HG03196 (cell line): ENCODE measurements at regions not wholly inside any gene's neighbourhood (a gene's known extent, or its start where the extent isn't known, plus 50 kb on each side); places are given as distances from the start of the nearest gene placed in this dataset.

Experiments used
- ATAC-seq: cut with Tn5 transposase; IDR thresholded peaks from one replicate; pipeline ENCODE4 v1.9.1; 2021; ENCODE audit not compliant: unreplicated experiment

DNA sequence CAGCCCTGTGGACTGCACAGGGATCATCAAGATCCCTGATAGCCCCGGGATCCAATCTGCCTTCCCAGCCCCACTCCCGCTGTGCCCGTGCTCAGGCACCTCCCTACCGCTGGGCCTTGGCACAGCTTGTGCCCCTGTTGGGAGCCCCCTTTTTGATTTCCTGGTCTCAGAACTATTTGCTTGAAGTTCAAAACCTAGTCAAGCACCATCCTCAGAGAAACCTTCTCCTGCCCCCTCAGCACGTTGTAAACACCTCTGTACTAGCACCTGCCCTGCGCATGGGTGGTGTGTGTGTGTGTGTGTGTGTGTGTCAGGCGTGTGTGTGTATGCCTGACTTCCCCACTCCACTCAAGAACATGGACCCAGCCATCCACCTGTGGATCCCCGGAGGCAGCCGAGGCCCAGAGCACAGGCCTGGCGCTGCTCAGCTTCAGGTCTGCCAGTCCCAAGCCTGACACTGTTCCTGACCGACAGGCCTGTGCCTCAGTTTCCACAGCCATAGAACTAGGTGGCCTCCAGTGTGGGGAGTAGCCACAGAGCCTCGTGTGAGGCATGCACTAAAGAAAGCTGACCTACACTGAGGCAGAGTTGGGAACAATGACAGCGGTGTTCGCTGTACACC lies 65.5 kb downstream of the ADRA2C start:
- no peak for ATAC-seq

DNA sequence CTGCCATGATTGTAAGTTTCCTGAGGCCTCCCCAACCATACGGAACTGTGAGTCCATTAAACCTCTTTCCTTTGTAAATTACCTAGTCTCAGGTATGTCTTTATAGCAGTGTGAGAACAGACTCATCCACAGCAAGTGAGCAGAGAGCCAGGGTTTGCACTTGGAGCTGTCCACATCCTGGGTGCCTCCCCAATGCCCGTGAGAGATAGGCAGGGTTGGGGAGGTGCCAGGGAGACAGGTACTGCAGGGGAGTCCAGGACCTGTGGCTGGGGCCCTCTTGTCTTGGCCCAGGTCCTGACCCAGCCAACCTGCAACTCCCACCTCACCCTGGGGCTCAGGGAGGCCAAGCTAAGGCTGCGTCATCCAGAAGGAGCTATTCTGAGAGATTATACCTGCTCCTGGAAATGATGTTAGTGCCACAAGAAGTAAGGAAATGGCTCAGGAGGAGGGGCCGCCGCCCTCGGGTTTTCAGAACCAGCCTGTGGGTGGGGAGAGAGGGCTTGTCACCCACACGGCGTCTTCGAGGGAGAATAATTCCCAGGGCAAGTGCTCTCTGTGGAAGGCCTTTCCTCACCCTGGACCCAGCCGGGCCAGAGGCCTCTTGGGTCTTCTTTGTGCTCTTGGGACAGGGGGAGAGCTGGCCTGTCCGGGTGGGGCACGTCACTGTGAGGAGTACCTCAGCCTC lies 66.5 kb downstream of the ADRA2C start:
- ATAC-seq: no peak

DNA sequence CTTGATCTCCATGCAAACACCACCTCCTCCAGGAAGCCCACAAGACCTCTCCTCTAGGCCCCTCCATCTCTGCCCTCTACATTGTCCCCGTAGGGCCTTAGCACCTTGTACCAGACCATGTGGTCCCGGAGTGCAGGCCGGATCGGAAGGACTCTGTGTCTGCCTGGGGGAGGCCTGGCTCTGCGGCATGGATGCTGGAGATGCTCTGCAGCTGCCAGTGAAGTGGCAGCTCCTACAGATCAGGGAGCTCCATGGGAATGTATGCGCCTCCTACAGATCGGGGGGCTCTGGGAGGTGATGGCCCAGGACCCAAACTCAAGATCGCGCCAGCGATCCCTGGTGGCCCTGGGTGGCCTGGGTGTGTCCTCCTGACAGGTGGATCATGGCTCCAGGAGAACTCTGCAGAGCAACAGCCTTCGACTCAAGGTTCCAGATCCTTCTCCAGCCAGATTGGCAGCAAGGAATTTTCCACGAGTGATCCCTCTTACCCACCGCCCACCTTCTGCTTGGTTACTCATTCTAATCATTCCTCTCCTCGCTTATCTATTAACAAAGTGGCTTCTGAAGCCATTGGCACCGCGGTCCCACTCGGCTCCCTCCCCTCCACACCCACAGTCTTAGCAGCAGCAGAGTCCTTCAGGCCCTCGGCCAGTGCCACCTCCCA lies 67.3 kb downstream of the ADRA2C start:
- ATAC-seq: no peak

DNA sequence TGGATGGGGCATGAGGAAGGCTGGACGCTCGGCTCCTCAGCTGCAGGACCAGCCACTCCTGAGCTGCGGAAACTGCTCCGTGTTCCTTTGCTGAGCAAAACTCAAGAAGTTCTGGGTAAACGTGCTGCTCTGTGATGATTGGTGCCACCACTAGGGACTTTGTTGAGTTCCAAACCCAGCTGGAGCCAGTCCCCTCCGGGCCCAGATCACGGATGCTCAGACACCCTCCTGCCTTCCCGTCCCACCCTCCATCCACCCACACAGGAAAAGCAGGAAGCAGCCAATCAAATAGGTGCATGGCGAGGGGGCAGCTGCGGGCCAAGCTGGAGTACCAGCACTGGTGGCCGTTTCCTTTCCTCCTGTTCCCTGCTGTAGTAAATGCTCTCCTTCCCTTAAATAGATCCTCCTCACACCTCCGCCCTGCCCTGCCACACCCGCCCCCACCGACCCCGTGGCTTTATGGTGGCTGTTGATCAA lies 68.0 kb downstream of the ADRA2C start:
- ATAC-seq: no peak

DNA sequence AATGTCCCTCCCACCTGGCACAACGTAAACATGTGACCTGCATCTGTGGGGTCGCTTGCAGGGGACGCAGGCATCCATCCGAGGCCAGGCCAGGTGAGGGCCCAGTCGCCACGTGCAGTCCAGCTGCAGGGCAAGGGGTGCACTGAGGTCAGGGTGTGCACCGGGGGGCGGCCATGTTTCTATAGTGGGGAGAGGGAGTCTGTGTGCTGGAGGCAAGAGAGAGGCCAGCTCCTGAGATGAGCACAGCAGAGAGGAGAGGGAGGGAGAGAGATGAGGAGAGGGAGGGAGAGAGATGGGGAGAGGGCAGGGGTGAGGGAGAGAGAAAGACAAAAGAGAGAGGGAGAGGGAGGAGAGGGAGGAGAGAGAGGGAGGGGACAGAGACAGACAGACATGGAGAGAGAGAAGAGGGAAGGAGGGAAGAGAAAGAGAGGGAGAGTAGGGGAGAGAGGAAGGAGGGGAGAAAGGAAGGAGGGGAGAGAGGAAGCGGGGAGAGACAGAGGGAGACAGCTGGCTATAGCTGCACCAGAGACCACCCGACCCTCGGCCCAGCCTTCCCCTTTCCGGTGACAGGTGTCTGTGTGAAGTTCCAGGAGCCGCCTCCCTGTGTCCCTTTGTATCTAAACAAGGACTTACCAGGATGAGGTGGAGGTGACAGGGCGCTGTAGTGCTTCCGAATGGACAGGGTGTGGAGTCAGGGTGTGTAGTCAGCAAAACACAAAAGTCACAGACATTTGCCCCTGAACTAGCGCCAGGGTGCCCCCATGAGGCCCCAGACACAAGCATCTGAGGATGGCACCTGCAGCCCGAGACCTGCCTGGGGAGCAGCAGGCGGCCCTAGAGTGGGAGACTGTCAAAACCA lies 68.7 kb downstream of the ADRA2C start:
- no peak for ATAC-seq

DNA sequence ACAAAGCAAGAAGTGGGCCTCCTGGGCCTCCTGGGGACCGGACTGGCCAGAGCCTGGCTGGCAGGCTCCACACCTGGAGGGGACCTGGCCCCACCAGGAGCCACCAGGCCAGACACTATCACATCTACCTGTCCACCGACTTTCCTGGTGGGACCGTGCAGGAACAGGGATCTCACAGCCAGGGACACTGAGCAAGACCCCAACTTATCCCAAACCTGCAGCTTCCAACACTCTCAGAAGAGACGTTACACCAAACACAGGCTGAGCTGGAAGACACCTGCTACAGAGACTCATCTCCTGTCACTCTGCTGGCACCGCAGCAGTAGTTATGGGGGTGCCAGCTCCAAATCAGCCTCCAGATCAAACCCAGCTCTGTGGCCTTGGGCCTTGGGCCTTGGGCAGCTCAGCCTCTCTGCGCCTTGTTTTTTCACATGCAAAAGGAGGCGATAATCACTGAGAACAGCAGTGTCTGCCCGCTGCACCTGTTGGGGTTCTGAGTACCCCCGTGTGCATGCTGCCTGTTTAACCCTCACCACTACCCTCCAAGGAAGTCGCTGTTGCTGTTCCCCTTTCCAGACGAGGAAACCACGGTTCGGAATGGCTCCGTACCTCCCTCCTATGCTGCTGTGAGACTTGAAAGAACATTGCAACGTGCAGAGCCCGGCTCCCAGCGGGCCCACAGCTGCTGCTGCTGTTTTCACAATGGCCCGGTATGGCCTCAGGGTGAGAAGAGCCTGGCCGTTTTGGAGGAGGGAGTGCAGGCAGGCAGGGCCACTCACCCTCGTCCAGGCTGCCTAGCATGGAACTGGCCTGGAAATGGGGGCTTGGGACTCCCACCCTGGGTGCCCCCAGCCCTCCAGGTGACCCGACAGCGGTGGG lies 69.6 kb downstream of the ADRA2C start:
- ATAC-seq: no peak

DNA sequence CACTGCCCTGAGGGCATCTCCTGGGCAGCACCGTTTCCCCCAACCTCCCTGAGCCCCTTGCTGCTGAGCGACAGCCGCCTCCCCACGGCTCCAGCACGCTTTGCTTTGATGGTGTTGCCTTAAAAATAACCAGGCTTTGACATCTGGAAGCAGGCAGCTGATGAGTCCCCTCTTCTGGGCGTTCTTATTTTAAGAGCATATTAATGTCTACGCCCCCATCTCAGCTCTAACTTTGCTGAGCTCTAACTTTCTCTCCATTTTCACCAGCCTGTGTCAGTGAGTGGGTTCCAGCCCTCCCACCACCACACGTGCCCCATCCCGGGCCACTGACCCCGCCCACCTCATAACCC lies 70.2 kb downstream of the ADRA2C start:
- ATAC-seq: no peak

DNA sequence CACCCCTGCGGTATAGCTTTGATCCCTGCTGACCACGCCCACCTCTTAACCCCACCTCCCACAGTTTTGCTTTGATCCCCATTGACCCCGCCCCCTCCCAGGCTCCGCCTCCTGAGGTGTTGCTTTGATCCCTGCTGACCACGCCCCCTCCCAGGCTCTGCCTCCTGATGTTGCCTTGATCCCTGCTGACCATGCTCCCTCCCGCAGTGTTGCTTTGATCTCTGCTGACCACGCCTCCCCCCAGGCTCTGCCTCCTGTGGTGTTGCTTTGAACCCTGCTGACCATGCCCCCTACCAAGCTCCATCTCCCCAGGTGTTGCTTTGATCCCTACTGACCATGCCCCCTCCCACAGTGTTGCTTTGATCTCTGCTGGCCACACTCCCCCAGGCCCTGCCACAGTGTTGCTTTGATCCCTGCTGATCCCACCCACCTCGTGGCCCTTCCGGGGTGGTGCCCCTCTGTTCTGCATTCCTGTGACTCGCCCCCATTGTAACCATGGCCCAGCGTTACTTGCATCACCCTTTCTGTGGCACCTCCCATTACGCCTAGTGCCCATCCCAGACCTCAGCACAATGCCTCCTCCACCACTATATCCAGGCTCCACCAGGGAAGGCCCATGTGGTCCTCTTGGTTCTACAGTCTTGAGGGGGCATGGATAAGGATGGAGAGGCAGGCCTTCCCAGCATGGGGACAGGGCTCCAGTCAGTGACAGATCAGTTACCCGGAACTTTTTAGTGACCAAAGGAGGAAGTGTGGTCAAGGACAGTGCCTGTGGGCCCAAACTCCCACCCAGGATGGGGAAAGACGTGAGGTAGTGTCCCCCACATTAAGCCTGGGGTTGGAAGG lies 70.8 kb downstream of the ADRA2C start:
- ATAC-seq: no peak

DNA sequence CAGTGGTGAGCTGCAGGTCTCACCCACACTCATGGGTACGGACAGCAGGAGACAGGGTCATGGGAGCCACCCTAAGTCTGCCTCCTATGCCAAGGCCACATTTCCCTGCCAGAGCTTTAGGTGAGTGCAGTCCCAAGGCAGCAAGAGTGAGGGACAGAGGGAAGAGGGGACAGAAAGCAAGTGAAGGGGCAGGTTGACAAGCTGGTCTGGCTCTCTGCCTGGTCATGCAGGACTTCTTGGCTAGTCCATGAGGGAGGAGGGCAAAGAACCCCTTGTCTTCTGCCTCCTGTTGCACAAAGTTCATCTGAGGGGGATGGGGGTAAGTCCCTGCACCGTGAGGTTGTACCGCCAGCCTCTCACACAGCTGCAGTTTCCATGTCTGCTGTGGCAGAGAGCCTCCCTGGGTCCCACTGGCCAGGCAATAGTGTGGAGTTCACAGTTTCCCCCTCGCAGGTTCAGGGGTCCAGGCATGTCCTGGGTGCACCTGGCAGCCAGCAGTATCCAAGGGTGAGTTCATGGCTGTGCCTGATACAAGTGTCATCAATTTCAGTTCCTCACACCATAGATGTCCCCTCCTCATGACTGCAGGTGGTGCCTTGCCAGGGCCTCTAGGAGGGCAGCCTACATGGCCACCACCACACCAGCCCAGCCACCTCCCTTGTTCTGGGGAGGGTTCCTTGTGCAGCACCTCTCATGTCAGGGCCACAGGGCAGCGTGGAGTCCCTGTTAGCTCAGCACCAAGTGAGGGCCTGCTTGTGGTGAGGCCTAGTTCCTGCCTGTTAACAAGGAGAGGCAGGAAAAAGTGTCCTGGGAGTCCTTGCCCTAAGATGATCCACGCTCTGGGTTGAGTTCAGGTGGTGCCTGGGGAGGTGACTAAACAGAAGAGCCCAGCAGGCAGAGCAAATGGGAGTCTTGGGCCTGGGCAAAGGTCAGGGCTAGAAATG lies 72.5 kb downstream of the ADRA2C start:
- no peak for ATAC-seq

DNA sequence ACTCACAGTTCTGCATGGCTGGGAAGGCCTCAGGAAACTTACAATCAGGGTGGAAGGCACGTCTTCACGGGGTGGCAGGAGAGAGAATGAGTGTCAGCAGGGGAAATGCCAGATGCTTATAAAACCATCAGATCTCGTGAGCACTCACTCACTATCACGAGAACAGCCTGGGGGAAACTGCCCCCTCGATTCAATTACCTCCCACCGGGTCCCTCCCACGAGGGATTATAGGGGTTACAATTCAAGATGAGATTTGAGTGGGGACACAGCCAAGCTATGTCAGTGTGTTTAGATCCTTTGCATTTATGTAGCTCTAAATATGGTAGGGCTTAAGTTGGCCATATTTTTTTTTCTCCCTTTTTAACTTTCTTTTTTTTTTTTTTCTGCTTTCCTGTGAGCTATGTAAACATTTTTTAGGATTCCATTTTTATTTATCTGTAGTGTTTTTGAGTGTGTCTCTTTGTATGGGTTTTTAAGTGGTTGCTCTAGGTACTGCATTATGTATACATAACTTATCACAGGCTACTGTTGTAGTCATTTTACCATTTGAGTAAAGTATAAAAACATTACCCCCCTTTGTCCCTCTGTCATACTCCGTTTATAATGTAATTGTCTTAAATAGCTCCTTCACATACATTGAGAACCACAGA lies 79.0 kb downstream of the ADRA2C start:
- ATAC-seq: no peak

DNA sequence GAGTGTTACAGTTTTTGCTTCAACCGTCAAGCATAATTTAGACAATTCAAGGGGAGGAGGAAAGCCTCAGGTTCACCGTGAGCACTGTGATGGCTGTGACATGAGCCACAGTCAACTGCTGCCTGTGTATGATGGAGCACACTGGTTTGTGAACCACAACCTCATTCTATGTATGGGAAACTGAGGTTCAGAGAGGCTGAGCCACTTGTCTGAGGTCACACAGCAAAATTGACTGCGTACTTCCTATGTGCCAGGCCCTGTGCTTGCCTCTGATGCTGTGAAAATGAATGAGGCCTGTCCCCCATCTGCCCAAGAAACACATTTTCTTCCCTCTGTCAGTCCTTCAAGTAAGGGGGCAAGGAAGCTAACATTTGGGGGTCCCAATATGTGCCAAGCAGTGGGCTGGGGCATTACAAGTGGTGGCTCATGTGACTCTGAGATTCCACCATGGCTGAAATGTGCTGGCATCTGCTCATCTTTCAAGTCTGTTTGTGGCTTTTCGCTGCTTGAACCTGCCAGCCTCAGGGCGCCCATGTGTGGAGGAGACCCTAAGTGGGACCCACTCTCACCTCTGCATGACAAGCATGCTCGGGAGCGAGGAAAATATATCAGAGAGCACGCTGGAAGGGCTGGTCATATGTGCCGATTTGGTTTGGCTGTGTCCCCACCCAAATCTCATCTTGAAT lies 79.7 kb downstream of the ADRA2C start:
- no peak for ATAC-seq

DNA sequence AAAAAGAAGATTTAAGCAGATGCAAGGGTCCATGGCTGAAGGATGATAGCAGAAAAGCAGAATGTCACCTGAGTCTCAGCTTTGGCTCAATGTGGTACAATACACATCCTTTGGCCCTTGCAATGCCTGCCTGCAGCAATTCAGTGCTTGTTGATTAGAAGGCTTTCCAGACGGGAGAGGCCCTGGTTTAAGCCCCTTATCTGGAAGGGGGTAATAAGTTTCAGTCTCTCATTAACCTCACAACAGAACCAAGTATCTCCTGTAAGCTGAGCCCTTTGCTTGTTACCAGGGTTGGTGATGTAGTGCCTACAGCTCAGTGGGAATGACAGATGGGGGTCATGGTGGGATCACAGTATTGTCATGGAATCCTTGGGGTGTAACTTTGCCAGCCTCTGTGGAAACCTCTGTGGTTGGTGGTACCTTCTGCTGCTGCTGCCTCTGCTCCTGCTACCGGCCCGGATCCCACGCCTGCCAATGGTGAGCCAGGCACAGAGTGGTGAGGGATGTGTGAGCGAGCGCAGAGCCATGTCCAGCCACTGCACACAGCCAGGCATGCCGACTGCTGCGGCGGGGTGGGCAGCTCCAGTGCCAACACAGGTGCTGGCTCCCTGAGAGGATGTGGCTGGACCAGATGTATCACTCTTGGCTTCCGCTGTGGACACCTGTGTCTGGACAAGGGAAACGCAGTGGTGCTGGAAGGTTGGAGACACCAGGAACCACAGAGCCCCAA lies 81.2 kb downstream of the ADRA2C start:
- no peak for ATAC-seq

DNA sequence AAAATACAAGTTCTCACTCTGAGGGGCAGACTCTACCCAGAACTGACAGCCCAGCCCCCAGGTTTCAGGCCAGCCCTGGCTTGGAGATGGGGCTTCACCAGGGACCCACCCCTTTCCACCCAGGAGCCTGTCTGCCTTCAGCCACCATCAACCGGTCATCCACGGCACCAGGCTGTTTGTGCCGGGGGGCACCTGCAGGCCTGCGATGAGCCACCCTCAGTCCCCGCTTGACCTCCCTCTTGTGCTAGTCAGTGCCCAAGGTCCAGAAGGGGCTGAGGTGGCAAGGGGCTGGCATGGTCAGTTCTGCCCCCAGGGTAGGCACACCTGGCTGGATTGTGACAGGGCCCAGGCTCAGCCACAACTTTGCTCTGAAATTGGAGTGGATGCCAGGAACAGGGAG lies 82.1 kb downstream of the ADRA2C start:
- ATAC-seq: no peak

DNA sequence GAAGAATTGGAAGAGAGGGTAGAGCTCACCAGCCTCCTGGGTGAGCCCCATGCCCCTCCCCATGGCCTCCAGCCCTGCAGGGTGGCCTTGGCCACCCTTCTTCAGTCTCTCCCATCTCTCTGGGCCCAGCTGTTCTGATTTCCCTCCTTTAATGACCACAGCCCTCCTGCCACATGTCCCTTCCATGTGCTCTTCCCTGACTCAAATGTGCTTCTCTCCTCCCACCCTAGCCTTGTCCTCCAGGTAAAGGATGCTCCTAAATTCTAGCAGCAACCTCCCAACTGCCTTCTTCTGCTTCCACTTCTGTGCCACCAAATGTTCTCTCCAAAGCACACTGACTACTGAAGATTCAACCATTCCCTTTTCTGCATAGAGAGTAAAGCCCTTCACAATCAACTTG lies 83.0 kb downstream of the ADRA2C start:
- no peak for ATAC-seq

DNA sequence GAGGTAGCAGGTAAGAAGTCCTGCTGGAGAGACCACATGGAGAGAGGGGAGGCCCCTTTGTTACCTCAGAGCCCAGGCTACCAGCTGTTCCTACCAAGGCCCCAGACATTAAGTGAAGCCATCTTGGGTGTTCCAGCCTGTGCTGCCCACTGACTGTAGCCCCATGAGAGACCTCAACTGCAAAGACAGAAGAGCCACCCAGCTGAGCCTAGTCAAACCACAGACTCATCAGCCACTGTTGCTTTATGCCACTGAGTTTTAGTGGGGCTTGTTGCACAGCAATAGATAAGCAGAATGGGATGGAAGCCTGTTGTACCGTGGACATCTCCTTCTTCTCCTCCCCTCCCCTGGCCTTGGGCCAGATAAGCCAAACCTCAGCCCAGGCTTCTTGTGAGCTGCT lies 83.9 kb downstream of the ADRA2C start:
- ATAC-seq: no peak

DNA sequence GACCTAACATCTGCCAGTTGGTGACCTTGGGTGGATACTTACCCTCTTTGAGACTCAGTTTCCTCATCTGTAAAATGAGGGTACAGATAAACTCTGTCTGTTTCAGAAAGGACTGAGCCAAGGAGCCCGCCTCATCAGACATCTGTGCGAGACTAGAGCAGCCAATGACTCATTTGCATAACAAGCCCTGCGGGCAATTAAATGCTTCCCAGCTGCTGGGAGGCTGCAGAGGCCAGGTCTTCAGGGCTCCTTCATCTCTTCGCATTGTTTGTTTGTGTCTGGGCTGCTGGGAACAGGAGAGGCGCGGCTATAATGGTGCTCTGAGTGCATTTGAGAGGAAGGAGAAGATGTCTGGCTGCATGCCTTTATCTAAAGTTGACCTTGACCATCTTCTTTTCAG lies 85.0 kb downstream of the ADRA2C start:
- ATAC-seq: no peak

DNA sequence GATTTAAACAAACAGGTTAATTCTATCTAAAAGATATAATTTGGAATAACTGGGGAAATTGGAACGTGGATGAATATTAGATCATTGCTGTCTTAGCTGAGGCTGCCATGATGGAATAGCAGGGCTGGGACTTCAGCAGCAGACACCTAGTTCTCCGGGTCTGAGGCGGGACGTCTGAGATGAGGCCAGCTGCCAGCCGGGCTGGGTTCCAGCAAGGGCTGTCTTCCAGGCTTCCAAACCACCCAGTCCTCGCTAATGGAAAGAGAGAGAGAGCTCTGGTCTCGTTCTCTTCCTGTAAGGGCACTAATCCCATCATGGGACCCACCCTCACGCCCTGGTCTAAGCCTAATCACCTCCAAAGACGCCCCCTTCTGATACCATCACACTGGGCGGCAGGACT lies 85.7 kb downstream of the ADRA2C start:
- ATAC-seq: no peak
